Kidney tubule cell (primary cell): ENCODE measurements at regions not wholly inside any gene's neighbourhood (a gene's known extent, or its start where the extent isn't known, plus 50 kb on each side); places are given as distances from the start of the nearest gene placed in this dataset.
"Not testable (repeated sequence)": the region's sequence is repeated elsewhere in the genome, so short reads cannot be mapped to it uniquely, and the experiment has no call there.

ENCODE experiments used
- DNase-seq: peaks from one replicate; pipeline ENCODE4 v3.0.0-alpha.2; 2018; ENCODE audit warnings: low spot score

- no peak for DNase-seq
Observed at GRCh38 chr2:240240017-240240734, 99.7 kb upstream of the OTOS start.

DNA sequence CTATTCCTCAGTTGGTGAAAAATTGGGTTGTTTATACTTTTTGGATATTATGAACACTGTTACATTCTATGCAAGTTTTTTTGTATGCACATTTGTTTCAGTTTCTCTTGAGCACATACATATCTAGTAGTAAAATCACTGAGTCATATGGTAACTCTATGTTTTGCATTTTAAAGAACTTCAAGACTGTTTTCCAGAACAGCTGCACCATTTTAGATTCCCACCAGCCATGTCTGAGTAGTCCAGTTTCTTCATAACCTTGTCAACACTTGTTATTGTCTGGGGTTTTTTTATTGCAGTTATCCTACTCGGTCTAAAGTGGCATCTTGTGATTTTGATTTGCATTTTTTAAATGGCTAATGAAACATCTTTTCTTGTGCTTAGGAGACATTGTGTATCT lies 100.3 kb upstream of the OTOS start:
- no peak for DNase-seq

DNA sequence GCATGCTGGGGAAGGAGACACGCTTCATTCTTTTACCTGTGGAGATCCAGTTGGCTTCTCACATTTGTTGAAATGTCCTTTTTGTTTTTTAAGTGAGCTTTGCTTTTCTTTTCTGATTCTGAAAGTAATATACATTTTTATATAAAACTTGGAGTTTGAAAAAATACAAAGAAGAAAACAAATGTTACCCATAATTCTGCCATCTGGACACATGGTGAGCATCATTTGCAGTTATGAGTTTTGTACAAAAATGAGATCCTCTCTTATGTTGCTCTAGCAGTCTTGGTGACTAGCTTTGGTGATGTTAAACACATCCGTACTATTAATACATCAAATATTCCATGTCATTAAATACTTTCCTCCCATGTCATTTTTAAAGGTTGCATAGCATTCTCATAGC lies 101.1 kb upstream of the OTOS start:
- DNase-seq: no peak

DNA sequence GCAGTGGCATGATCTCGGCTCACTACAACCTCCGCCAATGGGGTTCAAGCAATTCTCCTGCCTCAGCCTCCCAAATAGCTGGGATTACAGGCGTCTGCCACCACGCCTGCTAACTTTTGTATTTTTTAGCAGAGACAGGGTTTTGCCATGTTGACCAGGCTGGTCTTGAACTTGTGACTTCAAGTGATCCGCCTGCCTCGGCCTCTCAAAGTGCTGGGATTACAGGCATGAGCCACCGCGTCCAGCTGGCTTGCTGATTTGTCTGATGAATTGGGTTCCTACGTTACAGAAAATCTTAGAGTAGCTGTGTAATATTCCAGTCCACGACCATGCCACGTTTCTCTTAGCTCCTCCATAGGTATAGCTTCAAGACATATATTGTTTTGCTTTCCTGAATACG lies 102.6 kb upstream of the OTOS start:
- DNase-seq: not testable (repeated sequence)

- DNase-seq: peak; percentile 24
Observed at GRCh38 chr2:240244543-240244942, 104.1 kb upstream of the OTOS start.

- DNase-seq: no peak
Observed at GRCh38 chr2:240245184-240245583, 104.7 kb upstream of the OTOS start.

DNA sequence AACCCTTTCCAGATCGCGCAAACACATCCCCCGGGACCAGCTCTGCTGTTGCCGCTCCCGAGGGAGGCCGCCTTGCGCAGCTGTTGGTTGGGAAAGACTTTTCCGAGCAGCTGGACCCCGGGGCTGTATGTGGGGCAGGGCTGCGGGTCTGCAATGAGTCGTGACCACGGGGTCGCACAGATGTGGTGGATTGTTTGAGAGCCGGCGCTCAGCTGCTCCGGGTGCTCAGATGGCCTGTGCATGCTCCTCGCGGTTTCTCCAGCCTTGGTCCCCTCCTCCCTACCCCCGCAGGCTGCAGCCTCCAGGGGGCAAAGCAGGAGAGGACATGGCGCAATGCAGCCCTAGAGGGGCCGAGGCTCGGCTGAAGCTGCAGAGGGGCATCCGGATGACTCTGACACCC lies 105.2 kb upstream of the OTOS start:
- no peak for DNase-seq

GRCh38 chr2:240246173-240246820 lies 105.8 kb upstream of the OTOS start:
- no peak for DNase-seq

DNA sequence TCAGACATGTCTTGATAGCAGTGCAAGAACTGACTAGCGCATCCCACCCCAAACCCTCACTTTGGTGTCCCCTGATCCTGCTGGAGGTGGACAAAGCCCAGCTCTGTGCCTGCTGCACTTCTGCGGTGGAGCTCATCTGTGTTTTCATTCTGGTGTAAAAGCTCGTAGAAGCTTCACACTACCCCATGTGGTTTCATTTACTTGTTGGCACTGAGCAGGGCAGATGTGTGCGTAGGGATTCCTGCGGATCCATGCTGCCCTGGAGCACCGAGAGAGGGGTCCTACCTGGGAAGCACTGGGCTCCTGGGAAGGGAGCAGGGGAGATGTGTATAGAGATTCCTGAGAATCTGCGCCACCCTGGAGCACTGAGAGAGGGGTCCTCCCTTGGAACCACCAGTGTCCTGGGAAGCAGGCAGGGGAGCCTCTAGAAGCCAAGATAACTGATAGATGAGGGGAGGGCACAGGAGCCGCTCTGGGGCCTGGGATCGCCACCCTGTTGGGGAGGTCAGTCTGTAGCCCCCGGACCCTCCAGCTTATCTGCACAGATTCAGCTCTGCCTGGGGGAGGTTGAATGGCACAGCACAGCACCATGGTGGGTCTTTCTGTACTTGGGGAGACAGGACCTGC lies 106.9 kb upstream of the OTOS start:
- no peak for DNase-seq

GRCh38 chr2:240247868-240248720 lies 107.6 kb upstream of the OTOS start:
- no peak for DNase-seq

DNA sequence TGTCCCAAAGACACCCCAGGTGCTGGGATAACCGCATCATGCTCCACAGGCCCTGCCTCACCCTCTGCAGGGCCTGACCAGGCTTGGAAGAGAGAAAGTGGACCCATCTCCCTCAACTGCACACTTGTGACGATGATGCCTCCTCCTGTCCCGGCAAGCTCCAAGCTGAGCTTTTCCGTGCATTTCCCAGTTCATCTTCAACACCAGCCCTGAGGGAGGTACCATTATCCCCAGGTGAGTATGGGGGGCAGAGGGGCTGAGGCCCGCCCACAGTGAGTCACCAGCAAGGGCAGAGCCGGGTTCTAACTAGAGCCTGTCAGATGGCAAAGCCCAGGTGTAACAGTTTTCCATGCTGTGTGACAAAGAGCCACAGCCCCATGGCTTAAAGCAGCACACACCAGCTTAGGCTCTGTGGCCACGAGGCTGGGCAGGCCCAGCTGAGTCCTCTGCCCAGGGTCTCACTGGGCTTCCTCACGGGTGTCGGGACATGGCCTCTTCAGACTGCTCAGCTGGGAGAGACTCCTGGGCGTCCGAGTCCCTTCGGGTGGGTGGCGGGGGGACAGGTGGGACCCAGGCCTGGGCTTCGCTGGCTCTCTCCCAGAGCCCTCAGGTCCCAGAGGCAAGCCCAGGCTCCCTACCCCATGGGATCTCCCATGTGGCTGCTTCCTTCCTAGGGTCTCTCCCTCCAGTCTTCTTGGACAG lies 108.4 kb upstream of the OTOS start:
- DNase-seq: no peak

DNA sequence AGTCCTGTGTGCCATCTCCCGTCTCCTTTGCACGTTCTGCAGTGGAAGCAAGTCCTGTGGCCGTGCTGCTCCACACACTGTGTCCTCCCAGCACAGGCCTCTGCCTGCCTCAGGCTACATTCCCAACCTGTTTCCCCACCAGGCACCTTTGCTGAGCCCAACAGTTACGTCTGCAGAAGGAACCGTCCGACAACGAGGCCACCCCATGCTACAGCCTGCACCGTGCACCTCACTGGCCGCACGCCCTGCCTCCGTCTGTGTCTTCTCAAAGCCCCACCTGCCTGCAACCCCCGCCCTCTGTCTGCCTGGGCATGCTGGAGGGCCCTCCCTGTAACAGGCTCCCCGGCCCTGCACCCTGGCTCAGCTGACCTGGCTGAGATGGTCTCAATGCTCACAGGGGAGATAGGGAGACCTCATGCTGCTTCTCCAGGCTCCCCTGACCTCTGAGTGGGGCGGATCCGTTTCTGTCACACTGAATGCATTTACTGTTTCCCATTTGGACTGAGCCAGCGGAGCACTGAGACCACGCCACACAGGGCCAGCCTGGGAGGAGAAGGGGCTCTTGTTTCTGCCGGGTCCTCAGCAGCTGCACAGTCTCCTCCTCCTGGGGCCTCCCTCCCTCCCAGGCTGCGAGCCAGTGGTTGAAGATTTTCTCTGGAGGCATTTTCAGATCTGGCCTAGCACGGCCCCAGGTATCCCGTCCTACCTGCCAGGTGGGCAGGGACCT lies 109.1 kb upstream of the OTOS start:
- DNase-seq: no peak

DNA sequence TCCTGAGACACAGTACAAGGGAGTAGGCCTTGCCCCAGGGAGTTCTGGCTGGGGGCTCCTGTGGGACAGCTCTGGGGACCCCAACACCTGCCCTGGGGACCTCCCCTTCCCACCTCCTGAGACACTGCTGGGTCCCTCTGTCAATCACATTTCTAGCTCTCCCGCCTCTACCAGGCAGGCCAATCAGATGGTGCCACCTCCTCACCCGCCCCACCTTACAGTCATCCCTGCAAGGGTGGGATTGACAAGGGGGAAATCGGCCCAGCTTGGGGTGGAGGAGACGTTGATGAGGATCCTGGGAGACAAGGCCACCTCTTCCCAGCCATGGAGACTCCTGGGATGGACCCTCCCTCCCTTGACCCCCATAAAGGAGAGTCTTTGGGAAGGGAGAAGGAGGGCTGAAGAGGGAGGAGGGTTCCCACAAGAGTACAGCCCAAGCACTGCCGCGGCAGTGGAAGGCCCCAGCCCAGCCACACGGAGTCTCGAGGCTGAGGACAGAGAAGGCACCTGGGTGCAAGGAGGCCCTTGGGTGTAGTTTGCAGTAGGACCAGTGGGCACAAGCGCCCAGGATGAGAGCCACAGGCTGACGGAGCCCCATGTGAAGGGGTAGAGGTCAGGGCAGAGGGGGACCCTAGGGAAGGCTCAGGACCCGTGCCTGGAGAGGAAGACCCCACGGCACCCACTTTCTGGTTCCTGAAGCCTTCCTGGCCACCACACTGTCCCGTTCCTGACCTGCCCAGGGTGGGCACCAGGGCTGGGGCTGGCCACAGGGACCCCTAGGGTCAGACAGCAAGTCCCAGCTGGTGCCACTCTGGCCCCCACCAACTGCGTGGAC lies 109.9 kb upstream of the OTOS start:
- DNase-seq: no peak

DNA sequence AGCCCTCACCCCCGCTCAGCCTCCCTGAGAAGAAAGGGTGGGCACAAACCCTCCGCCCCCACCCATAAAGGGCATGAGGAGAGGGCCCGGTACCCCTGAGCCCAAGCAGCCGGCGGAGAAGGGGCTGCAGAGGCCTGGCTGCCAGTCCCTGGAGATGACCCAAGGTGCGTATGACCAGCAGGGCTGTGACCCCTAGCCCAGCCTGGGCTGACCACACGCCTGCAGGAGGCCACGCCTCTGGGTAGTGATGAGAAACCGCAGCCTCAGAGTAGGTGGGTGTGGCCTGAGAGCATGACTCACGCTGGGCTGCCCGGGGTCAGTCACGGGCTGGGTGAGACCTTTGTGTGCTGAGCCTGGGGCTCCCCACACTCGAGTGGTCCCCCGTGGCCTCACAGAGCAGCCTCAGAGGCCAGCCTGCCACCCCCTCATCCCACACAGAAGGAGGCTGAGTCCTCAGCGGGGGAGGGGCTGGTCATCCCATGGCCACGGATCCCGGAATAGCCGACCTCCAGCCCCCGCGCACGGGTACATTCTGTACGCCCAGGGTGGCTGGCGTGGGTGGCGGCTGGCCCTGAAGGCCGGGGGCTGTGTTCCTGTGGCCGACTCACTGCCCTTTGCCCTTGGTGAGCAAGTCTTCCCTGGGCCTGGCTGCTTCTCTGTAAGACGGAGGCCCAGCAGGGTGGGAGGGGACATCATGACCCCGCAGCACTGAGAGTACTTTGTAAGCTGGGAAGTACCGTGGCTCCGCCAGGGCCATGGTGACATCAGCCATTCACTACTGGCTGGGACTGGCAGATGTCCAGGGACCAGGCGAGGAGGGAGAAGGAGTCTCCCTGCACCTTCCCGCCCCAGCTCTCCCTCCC lies 110.8 kb upstream of the OTOS start:
- DNase-seq: peak; percentile 95

- no peak for DNase-seq
Observed at GRCh38 chr2:240251848-240252190, 111.4 kb upstream of the OTOS start.

DNA sequence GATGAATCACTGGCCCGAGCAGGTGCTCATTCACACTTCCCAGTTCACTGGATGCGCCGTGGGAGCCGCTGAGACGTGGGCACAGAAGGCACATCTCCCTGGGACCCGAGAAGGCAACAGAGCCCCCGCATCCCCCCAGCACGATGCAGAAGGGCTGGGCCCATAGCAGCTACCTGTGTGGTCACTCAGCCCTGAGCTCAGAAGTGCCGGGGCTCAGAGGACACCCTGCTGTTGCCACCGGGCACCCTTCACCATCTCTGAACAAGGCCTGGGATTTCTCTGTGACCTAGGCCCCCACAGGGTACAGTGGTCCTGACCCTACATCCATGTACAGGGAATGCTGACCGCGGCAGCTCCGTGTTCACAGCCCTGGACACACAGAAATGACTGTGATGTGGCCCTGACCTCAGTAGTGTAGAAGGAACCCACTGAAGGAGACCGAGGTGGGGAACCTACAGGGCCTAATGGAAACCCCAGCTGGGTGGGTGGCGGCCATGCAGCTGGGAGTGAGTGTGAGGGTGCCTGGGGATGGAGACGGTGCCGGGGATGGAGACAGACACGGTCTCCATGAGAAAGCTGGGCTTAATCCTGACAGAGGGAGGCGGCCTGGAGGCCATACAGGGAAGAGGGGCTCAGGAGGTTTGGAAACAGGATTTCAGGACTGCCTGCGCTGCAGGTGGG lies 111.9 kb upstream of the OTOS start:
- DNase-seq: no peak

DNA sequence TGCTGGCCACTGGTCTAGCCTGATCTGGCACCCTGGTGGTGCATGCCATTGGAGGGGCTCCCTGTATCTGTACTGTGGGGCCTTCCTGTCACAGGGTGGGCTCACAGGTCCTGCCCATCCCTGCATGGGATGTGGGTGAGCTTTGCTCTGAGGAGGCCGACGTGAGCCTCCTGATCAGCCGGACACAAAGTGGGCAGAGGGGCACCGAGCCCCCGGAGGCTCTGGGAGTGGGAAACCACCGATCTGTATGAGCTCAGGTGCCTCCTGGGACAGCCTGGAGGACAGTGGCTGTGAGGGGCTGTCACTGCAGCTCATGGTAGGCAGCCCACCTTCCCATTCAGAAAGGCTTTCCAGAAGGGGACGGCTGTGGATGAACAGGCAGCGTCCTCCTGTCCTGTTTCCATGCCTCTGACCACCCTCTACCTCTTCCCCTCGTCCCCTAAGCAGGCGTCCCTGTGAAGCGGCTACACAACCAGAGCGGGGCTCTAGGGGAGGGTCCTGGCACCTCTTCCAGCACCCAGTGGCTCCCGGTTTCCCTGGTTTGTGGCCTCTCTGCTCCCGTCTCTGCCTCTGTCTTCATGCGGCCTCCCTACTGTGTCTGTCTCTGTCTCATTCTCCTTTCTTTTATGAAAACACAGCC lies 112.5 kb upstream of the OTOS start:
- no peak for DNase-seq

- no peak for DNase-seq
Observed at GRCh38 chr2:240253583-240254145, 113.2 kb upstream of the OTOS start.
